Non-pigmented ciliary epithelial cell (primary cell): ENCODE measurements at regions not wholly inside any gene's neighbourhood (a gene's known extent, or its start where the extent isn't known, plus 50 kb on each side); places are given as distances from the start of the nearest gene placed in this dataset.

Experiments used
- DNase-seq: peaks from one replicate; pipeline ENCODE4 v3.0.0-alpha.2; 2010; ENCODE audit warnings: low read depth

GRCh38 chr4:66693694-66694093 lies 851.6 kb downstream of the CENPC start:
- peak; percentile 13 for DNase-seq

GRCh38 chr4:66691101-66691500 lies 854.2 kb downstream of the CENPC start:
- DNase-seq: no peak

GRCh38 chr4:66688674-66689073 lies 856.6 kb downstream of the CENPC start:
- no peak for DNase-seq

GRCh38 chr4:66687459-66687858 lies 857.8 kb downstream of the CENPC start:
- DNase-seq: no peak

GRCh38 chr4:66681962-66682361 lies 863.3 kb downstream of the CENPC start:
- DNase-seq: peak; percentile 15

- DNase-seq: no peak
These were observed 878.1 kb downstream of the CENPC start for GRCh38 chr4:66667249-66667648.

GRCh38 chr4:66662620-66663019 lies 882.7 kb downstream of the CENPC start:
- no peak for DNase-seq

GRCh38 chr4:66658809-66659208 lies 886.5 kb downstream of the CENPC start:
- DNase-seq: no peak

- DNase-seq: no peak
These were observed 889.8 kb downstream of the CENPC start for GRCh38 chr4:66655505-66655904.

GRCh38 chr4:66653937-66654336 lies 891.4 kb downstream of the CENPC start:
- no peak for DNase-seq

GRCh38 chr4:66649236-66649635 lies 896.1 kb downstream of the CENPC start:
- no peak for DNase-seq

GRCh38 chr4:66647926-66648325 lies 897.4 kb downstream of the CENPC start:
- no peak for DNase-seq

GRCh38 chr4:66647476-66647875 lies 897.8 kb downstream of the CENPC start:
- no peak for DNase-seq

- DNase-seq: no peak
These were observed 904.9 kb downstream of the CENPC start for GRCh38 chr4:66640233-66640990.

GRCh38 chr4:66639361-66639760 lies 905.9 kb downstream of the CENPC start:
- DNase-seq: no peak

GRCh38 chr4:66636349-66636748 lies 909.0 kb downstream of the CENPC start:
- no peak for DNase-seq

GRCh38 chr4:66633477-66633876 lies 911.8 kb downstream of the CENPC start:
- DNase-seq: no peak

- no peak for DNase-seq
These were observed 915.4 kb downstream of the CENPC start for GRCh38 chr4:66629927-66630326.

GRCh38 chr4:66628146-66628545 lies 917.2 kb downstream of the CENPC start:
- DNase-seq: no peak

- DNase-seq: no peak
These were observed 919.8 kb downstream of the CENPC start for GRCh38 chr4:66625480-66625879.

GRCh38 chr4:66613591-66613990 lies 931.7 kb downstream of the CENPC start:
- no peak for DNase-seq

GRCh38 chr4:66609014-66609413 lies 936.3 kb downstream of the CENPC start:
- no peak for DNase-seq

- DNase-seq: no peak
These were observed 936.6 kb upstream of the EPHA5 start for GRCh38 chr4:66606908-66607307.

- DNase-seq: no peak
These were observed 935.9 kb upstream of the EPHA5 start for GRCh38 chr4:66606215-66606614.
